ENCODE measurements at regions not wholly inside any gene's neighbourhood (a gene's known extent, or its start where the extent isn't known, plus 50 kb on each side); places are given as distances from the start of the nearest gene placed in this dataset.

GRCh38 chr19:31439270-31439573 is 90.0 kb upstream of the TSHZ3 start:
- TF ChIP-seq CTCF (IDR thresholded peaks at IDR 0.05) (no peak), POLR2A (IDR thresholded peaks at IDR 0.05) (no peak)
